IMR-90 (cell line): ENCODE measurements at regions not wholly inside any gene's neighbourhood (a gene's known extent, or its start where the extent isn't known, plus 50 kb on each side); places are given as distances from the start of the nearest gene placed in this dataset.

ENCODE experiments used
- ATAC-seq: fragments of 200-7000 bp; cut with Tn5 transposase; 2 replicates; pipeline ENCODE4 v1.9.1; 2020; ENCODE audit warnings: low read depth, mild to moderate bottlenecking, moderate library complexity
- BruUV-seq: library from RNA; stranded (reverse); fragments of 400-500 nt; replicated peaks from 2 replicates; lab custom pipeline; 2021; lab: Mats Ljungman, UMichigan
- CTCF ChIA-PET: fragments of 300-600 bp; formaldehyde crosslinking; extraction: SDS; loops from one replicate; lab custom pipeline; 2021; ENCODE audit warnings: antibody characterized with exemption; lab: Yijun Ruan, JAX
- POLR2A ChIA-PET: fragments of 300-600 bp; sonication (Branson Sonifier 250); formaldehyde crosslinking; loops from one replicate; lab custom pipeline; 2022; ENCODE audit warnings: antibody characterized with exemption; ENCODE audit not compliant: unreplicated experiment; lab: Charles Lee
- DNase-seq: peaks from one replicate; pipeline ENCODE4 v3.0.0; 2013
- H2AFZ ChIP-seq: replicated peaks from 2 replicates; pipeline ENCODE3; 2013; ENCODE audit warnings: low read length, mild to moderate bottlenecking; ENCODE audit not compliant: poor library complexity
- H2AK5ac ChIP-seq: 2 replicates; pipeline ENCODE4 v1.6.1; 2013; ENCODE audit warnings: low read depth, low read length, inconsistent platforms
- H2AK9ac ChIP-seq: replicated peaks from 2 replicates; pipeline ENCODE3; 2013; ENCODE audit warnings: mild to moderate bottlenecking, low read depth, low read length, moderate library complexity; ENCODE audit not compliant: poor library complexity
- H2BK120ac ChIP-seq: 2 replicates; pipeline ENCODE4 v1.6.1; 2013; ENCODE audit warnings: low read depth, low read length, inconsistent platforms
- H2BK15ac ChIP-seq: 3 replicates; pipeline ENCODE4 v1.6.1; 2013; ENCODE audit warnings: low read depth, low read length, inconsistent platforms
- H2BK20ac ChIP-seq: 2 replicates; pipeline ENCODE4 v1.6.1; 2013; ENCODE audit warnings: low read depth, mild to moderate bottlenecking, inconsistent platforms, low read length, moderate library complexity
- H2BK5ac ChIP-seq: 2 replicates; pipeline ENCODE4 v1.6.1; 2013; ENCODE audit warnings: mild to moderate bottlenecking, low read depth, low read length, inconsistent platforms; ENCODE audit not compliant: poor library complexity, severe bottlenecking
- H3K14ac ChIP-seq: replicated peaks from 2 replicates; pipeline ENCODE4 v1.6.1; 2013; ENCODE audit warnings: low read depth, low read length, inconsistent platforms
- H3K18ac ChIP-seq: 2 replicates; pipeline ENCODE4 v1.6.1; 2013; ENCODE audit warnings: low read depth, low read length, control low read depth
- H3K23ac ChIP-seq: 2 replicates; pipeline ENCODE4 v1.6.1; 2013; ENCODE audit warnings: low read depth, low read length, inconsistent platforms
- H3K27ac ChIP-seq: 2 replicates; pipeline ENCODE4 v1.5.1; 2013; ENCODE audit warnings: mild to moderate bottlenecking, control low read depth, low read length; ENCODE audit not compliant: insufficient read depth
- H3K27me3 ChIP-seq: 2 replicates; pipeline ENCODE4 v1.6.1; 2013; ENCODE audit warnings: low read length; ENCODE audit not compliant: control insufficient read depth, insufficient read depth
- H3K36me3 ChIP-seq: 2 replicates; pipeline ENCODE4 v1.6.1; 2013; ENCODE audit warnings: low read length, mixed read lengths; ENCODE audit not compliant: control insufficient read depth, insufficient read depth
- H3K4ac ChIP-seq: 2 replicates; pipeline ENCODE4 v1.6.1; 2013; ENCODE audit warnings: low read depth, low read length, inconsistent platforms
- H3K4me1 ChIP-seq: 2 replicates; pipeline ENCODE4 v1.6.1; 2013; ENCODE audit warnings: low read length, mixed read lengths; ENCODE audit not compliant: control insufficient read depth, insufficient read depth
- H3K4me2 ChIP-seq: 2 replicates; pipeline ENCODE4 v1.6.1; 2013; ENCODE audit warnings: low read depth, mild to moderate bottlenecking, control low read depth, low read length, moderate library complexity
- H3K4me3 ChIP-seq: 2 replicates; pipeline ENCODE4 v1.5.1; 2013; ENCODE audit warnings: low read depth, mild to moderate bottlenecking, control low read depth, low read length, moderate library complexity; ENCODE audit not compliant: insufficient read depth
- H3K56ac ChIP-seq: 2 replicates; pipeline ENCODE4 v1.6.1; 2013; ENCODE audit warnings: low read length, inconsistent platforms; ENCODE audit not compliant: insufficient read depth; ENCODE audit errors: extremely low read depth
- H3K79me1 ChIP-seq, 2 experiments: 2 replicates each; pipeline ENCODE4 v1.6.1; 2013; ENCODE audit warnings: low read length in 2 of 2, inconsistent platforms in 1 of 2, low read depth in 1 of 2
- H3K9ac ChIP-seq: 2 replicates; pipeline ENCODE4 v1.6.1; 2013; ENCODE audit warnings: low read depth, low read length, control low read depth
- H3K9me1 ChIP-seq: 2 replicates; pipeline ENCODE4 v1.6.1; 2013; ENCODE audit warnings: low read length, inconsistent platforms; ENCODE audit not compliant: insufficient read depth
- H3K9me3 ChIP-seq: 2 replicates; pipeline ENCODE4 v1.6.1; 2013; ENCODE audit warnings: low read length; ENCODE audit not compliant: control insufficient read depth, insufficient read depth
- H4K20me1 ChIP-seq: 2 replicates; pipeline ENCODE4 v1.6.1; 2013; ENCODE audit warnings: low read length, inconsistent platforms; ENCODE audit not compliant: insufficient read depth
- H4K5ac ChIP-seq: 2 replicates; pipeline ENCODE4 v1.6.1; 2013; ENCODE audit warnings: mild to moderate bottlenecking, low read depth, low read length, control low read depth
- H4K8ac ChIP-seq, 2 experiments: 2 replicates each; pipeline ENCODE4 v1.6.1; 2013; ENCODE audit warnings: low read depth in 2 of 2, low read length in 2 of 2, control low read depth in 1 of 2, inconsistent platforms in 1 of 2
- H4K91ac ChIP-seq: 2 replicates; pipeline ENCODE4 v1.6.1; 2013; ENCODE audit warnings: low read depth, low read length, inconsistent platforms; ENCODE audit not compliant: insufficient read depth
- BHLHE40 ChIP-seq: fragments of 150-350 bp; IDR thresholded peaks from 2 replicates; pipeline ENCODE4 v1.6.1; 2016; ENCODE audit warnings: mild to moderate bottlenecking, low read depth, low read length
- CEBPB ChIP-seq: IDR thresholded peaks from 2 replicates; pipeline ENCODE4 v1.6.1; 2012; ENCODE audit warnings: low read depth, low read length, improper control_type of control experiment
- CHD1 ChIP-seq: IDR thresholded peaks from 2 replicates; pipeline ENCODE4 v1.6.1; 2012; ENCODE audit warnings: low read depth, low read length, improper control_type of control experiment
- MAFK ChIP-seq: IDR thresholded peaks from 2 replicates; pipeline ENCODE4 v1.6.1; 2012; ENCODE audit warnings: low read depth, low read length, improper control_type of control experiment
- MAZ ChIP-seq: IDR thresholded peaks from 2 replicates; pipeline ENCODE4 v1.6.1; 2012; ENCODE audit warnings: low read depth, mild to moderate bottlenecking, low read length, improper control_type of control experiment, moderate library complexity, borderline replicate concordance
- MXI1 ChIP-seq: IDR thresholded peaks from 2 replicates; pipeline ENCODE4 v1.6.1; 2012; ENCODE audit warnings: low read depth, mild to moderate bottlenecking, low read length, moderate library complexity, borderline replicate concordance
- NFE2L2 ChIP-seq: fragments of 150-350 bp; IDR thresholded peaks from 2 replicates; pipeline ENCODE4 v1.6.1; 2016; ENCODE audit warnings: low read depth, mild to moderate bottlenecking, low read length
- POLR2A ChIP-seq: IDR thresholded peaks from 2 replicates; pipeline ENCODE4 v1.6.1; 2012; ENCODE audit warnings: mild to moderate bottlenecking, low read depth, low read length
- RAD21 ChIP-seq: IDR thresholded peaks from 2 replicates; pipeline ENCODE4 v1.6.1; 2012; ENCODE audit warnings: low read length, improper control_type of control experiment
- RCOR1 ChIP-seq: IDR thresholded peaks from 2 replicates; pipeline ENCODE4 v1.6.1; 2012; ENCODE audit warnings: mild to moderate bottlenecking, low read length, improper control_type of control experiment; ENCODE audit not compliant: insufficient replicate concordance
- RFX5 ChIP-seq: IDR thresholded peaks from 2 replicates; pipeline ENCODE4 v1.8.0; 2012; ENCODE audit warnings: low read depth, mild to moderate bottlenecking, low read length, moderate library complexity
- SMC3 ChIP-seq: fragments of 150-350 bp; IDR thresholded peaks from 2 replicates; pipeline ENCODE4 v1.6.1; 2016; ENCODE audit warnings: low read depth, mild to moderate bottlenecking, antibody characterized with exemption, low read length, moderate library complexity
- WGBS, 2 experiments: methylation state at CpG; one replicate each; pipeline versions ENCODE4 v1.1.5 to v1.1.7; 2013; ENCODE audit warnings: missing lambda C conversion rate in 2 of 2; ENCODE audit not compliant: insufficient read length in 1 of 2; ENCODE audit errors: extremely low coverage in 2 of 2; 5-methylcytosine and 5-hydroxymethylcytosine counted together
- dilution Hi-C: fragments of 300-500 bp; cut with HindIII; formaldehyde crosslinking; loops from one replicate; pipeline ENCODE4 v1.14.3; 2018; ENCODE audit warnings: low sequenced_read_pairs; ENCODE audit not compliant: unreplicated experiment
- in situ Hi-C: fragments of 300-500 bp; cut with MboI; formaldehyde crosslinking; loops from 3 replicates; pipeline ENCODE4 v1.14.3; 2019; ENCODE audit warnings: low sequenced_read_pairs, inconsistent platforms, mixed read lengths
- intact Hi-C: fragments of 100-400 bp; cut with micrococcal nuclease; formaldehyde crosslinking; loops from 2 replicates; pipeline ENCODE4 v1.10.0; 2022
- TF ChIP-seq, protein P1 (sequence below): fragments of 150-350 bp; IDR thresholded peaks from 2 replicates; pipeline ENCODE4 v1.6.1; 2016; ENCODE audit warnings: low read depth, mild to moderate bottlenecking, low read length, moderate library complexity, borderline replicate concordance
- TF ChIP-seq, protein P2 (sequence below): fragments of 150-350 bp; IDR thresholded peaks from 2 replicates; pipeline ENCODE4 v1.6.1; 2017; ENCODE audit warnings: mild to moderate bottlenecking, antibody characterized with exemption, low read length, low read depth

DNA sequence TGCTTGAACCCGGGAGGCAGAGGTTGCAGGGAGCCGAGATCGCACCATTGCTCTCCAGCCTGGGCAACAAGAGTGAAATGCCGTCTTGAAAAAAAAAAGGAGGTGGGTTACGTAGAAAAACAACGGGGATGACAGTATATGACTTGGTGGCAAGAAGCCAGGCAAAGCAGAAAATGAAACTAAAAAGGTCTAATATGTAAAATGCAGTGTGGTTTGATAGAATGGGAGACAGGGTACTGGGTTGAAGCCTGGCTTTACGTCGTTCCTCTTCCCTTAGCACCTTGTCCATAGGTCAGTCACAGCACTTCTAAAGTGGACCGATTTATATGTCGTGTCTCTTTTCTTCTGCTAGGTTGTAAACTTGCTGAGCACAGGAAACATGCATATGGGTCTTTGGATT lies 274.9 kb upstream of the ZC3H12C start:
- H2BK5ac ChIP-seq: no peak overlapping the region
- POLR2A ChIA-PET: no interaction called here
- no peaks in the 10 kb centered on the region for H3K4me1 ChIP-seq
- BruUV-seq: no TSS peak
- no peak overlapping the region for H3K56ac ChIP-seq
- H3K4ac ChIP-seq: no peak overlapping the region
- no peak overlapping the region for H2BK15ac ChIP-seq
- TF ChIP-seq RAD21 (no peak), POLR2A (no peak), CEBPB (no peak), MXI1 (no peak), MAZ (no peak), RFX5 (no peak), SMC3 (no peak), NFE2L2 (no peak), BHLHE40 (no peak), MAFK (no peak), RCOR1 (no peak), CHD1 (no peak)
- TF ChIP-seq, protein P1, sequence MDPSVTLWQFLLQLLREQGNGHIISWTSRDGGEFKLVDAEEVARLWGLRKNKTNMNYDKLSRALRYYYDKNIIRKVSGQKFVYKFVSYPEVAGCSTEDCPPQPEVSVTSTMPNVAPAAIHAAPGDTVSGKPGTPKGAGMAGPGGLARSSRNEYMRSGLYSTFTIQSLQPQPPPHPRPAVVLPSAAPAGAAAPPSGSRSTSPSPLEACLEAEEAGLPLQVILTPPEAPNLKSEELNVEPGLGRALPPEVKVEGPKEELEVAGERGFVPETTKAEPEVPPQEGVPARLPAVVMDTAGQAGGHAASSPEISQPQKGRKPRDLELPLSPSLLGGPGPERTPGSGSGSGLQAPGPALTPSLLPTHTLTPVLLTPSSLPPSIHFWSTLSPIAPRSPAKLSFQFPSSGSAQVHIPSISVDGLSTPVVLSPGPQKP: no peak
- TF ChIP-seq, protein P2, sequence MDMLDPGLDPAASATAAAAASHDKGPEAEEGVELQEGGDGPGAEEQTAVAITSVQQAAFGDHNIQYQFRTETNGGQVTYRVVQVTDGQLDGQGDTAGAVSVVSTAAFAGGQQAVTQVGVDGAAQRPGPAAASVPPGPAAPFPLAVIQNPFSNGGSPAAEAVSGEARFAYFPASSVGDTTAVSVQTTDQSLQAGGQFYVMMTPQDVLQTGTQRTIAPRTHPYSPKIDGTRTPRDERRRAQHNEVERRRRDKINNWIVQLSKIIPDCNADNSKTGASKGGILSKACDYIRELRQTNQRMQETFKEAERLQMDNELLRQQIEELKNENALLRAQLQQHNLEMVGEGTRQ: no peak
- no peaks in the 10 kb centered on the region for H3K9me3 ChIP-seq
- intact Hi-C loops (no loop called here), in situ Hi-C loops (no loop called here), dilution Hi-C loops (no loop called here)
- H3K14ac ChIP-seq: no peak overlapping the region
- no peaks in the 10 kb centered on the region for H3K36me3 ChIP-seq
- H3K9ac ChIP-seq: no peak overlapping the region
- H3K79me1 ChIP-seq: no peaks in the 10 kb centered on the region
- H2AFZ ChIP-seq: no peak overlapping the region
- no peak overlapping the region for H3K4me3 ChIP-seq
- no peaks in the 10 kb centered on the region for H4K20me1 ChIP-seq
- no peak overlapping the region for H2BK20ac ChIP-seq
- H3K18ac ChIP-seq: no peak overlapping the region
- peaks cover 2% of the 10 kb centered on the region; the same call in 1 of the 2 replicates for H3K27me3 ChIP-seq
- no peak overlapping the region for H4K91ac ChIP-seq
- no peak overlapping the region for H3K4me2 ChIP-seq
- DNase-seq (no peak), ATAC-seq (no peak)
- no peaks in the 10 kb centered on the region for H3K9me1 ChIP-seq
- H3K23ac ChIP-seq: no peak overlapping the region
- H4K8ac ChIP-seq: no peak overlapping the region
- no peak overlapping the region for H2AK5ac ChIP-seq
- no peak overlapping the region for H3K27ac ChIP-seq
- no peak overlapping the region for H2BK120ac ChIP-seq
- H2AK9ac ChIP-seq: no peak overlapping the region
- CTCF ChIA-PET: no interaction called here
- no peak overlapping the region for H4K5ac ChIP-seq
- 83% methylated on average over 6 of the region's 10 CpGs; no CpG with 5 or more reads in 1 of the 2 experiments for WGBS, 2 experiments
